WTC11 (cell line): ENCODE measurements at regions not wholly inside any gene's neighbourhood (a gene's known extent, or its start where the extent isn't known, plus 50 kb on each side); places are given as distances from the start of the nearest gene placed in this dataset.

Experiments used
- ATF3 ChIP-seq: sonication (generic); formaldehyde crosslinking; conservative IDR thresholded peaks from 2 replicates; pipeline ENCODE4 v1.8.1; 2022; ENCODE audit warnings: mild to moderate bottlenecking, missing genetic modification reagents
- CTCF ChIP-seq: fragments of 200-600 bp; IDR thresholded peaks from 2 replicates; pipeline ENCODE4 v1.8.0; 2022; ENCODE audit warnings: antibody characterized with exemption
- ERG ChIP-seq: fragments of 250-450 bp; sonication (Bioruptor Pico); IDR thresholded peaks from 2 replicates; pipeline ENCODE4 v1.8.0; 2021; ENCODE audit warnings: mild to moderate bottlenecking
- IRF2 ChIP-seq: sonication (generic); formaldehyde crosslinking; IDR thresholded peaks from 2 replicates; pipeline ENCODE4 v1.8.0; 2022; ENCODE audit warnings: low read depth, missing genetic modification reagents, borderline replicate concordance
- MYBL2 ChIP-seq: sonication (generic); formaldehyde crosslinking; IDR thresholded peaks from 2 replicates; pipeline ENCODE4 v1.8.1; 2023; ENCODE audit warnings: mild to moderate bottlenecking, moderate library complexity, missing genetic modification reagents
- NFATC4 ChIP-seq: fragments of 250-450 bp; sonication (Bioruptor Pico); IDR thresholded peaks from 2 replicates; pipeline ENCODE4 v1.9.0; 2021; ENCODE audit warnings: mild to moderate bottlenecking
- NFE2L1 ChIP-seq: sonication (generic); formaldehyde crosslinking; IDR thresholded peaks from 2 replicates; pipeline ENCODE4 v1.8.1; 2023; ENCODE audit warnings: missing genetic modification reagents
- NFYB ChIP-seq: sonication (generic); formaldehyde crosslinking; conservative IDR thresholded peaks from 2 replicates; pipeline ENCODE4 v1.8.0; 2022; ENCODE audit warnings: low read depth, missing genetic modification reagents
- SP1 ChIP-seq: sonication (generic); formaldehyde crosslinking; conservative IDR thresholded peaks from 2 replicates; pipeline ENCODE4 v1.8.1; 2022; ENCODE audit warnings: missing genetic modification reagents
- STAT6 ChIP-seq: sonication (generic); formaldehyde crosslinking; conservative IDR thresholded peaks from 2 replicates; pipeline ENCODE4 v1.8.1; 2023; ENCODE audit warnings: mild to moderate bottlenecking, low read depth, missing genetic modification reagents, moderate library complexity
- TCF7 ChIP-seq: sonication (generic); formaldehyde crosslinking; IDR thresholded peaks from 2 replicates; pipeline ENCODE4 v1.8.0; 2022; ENCODE audit warnings: mild to moderate bottlenecking, low read depth, missing genetic modification reagents, moderate library complexity
- ZNF232 ChIP-seq: sonication (generic); formaldehyde crosslinking; IDR thresholded peaks from 2 replicates; pipeline ENCODE4 v1.8.0; 2022; ENCODE audit warnings: mild to moderate bottlenecking, missing genetic modification reagents

GRCh38 chr3:78052746-78053145 is 1012.8 kb downstream of the ROBO2 start:
- TF ChIP-seq IRF2 (CRISPR knock-in tag) (no peak), CTCF (no peak), ATF3 (no peak), NFYB (CRISPR knock-in tag) (no peak), STAT6 (CRISPR knock-in tag) (no peak), MYBL2 (CRISPR knock-in tag) (no peak), TCF7 (CRISPR knock-in tag) (no peak), SP1 (CRISPR knock-in tag) (no peak), ZNF232 (CRISPR knock-in tag) (no peak), NFATC4 (CRISPR knock-in tag) (no peak), NFE2L1 (CRISPR knock-in tag) (no peak), ERG (CRISPR knock-in tag) (no peak)
